Endothelial cell of umbilical vein (primary cell): ENCODE measurements at regions not wholly inside any gene's neighbourhood (a gene's known extent, or its start where the extent isn't known, plus 50 kb on each side); places are given as distances from the start of the nearest gene placed in this dataset.

Experiments
- BruUV-seq: library from RNA; stranded (reverse); fragments of 400-500 nt; replicated peaks from 2 replicates; lab custom pipeline; 2021; lab: Mats Ljungman, UMichigan
- CTCF ChIA-PET: fragments of 300-600, 350-600 bp; sonication (Branson Sonifier 250); formaldehyde crosslinking; loops from one replicate; lab custom pipeline; 2021; ENCODE audit warnings: antibody characterized with exemption, inconsistent platforms; lab: Charles Lee
- POLR2A ChIA-PET: fragments of 300-600, 350-600 bp; sonication (Branson Sonifier 250); formaldehyde crosslinking; loops from one replicate; lab custom pipeline; 2021; ENCODE audit warnings: antibody characterized with exemption, inconsistent platforms; lab: Charles Lee
- DNase-seq: peaks from one replicate; pipeline ENCODE4 v3.0.0-alpha.2; 2011; ENCODE audit warnings: low read depth, low spot score
- FAIRE-seq: peaks from 2 replicates; lab custom pipeline; 2011; peaks lifted over from hg19 to GRCh38; lab: Jason Lieb, UNC
- H2AFZ ChIP-seq: 2 replicates; pipeline ENCODE4 v1.6.0; 2012; ENCODE audit warnings: low read depth, low read length, control low read depth, inconsistent platforms
- H3K27ac ChIP-seq: 2 replicates; pipeline ENCODE4 v1.5.1; 2011; ENCODE audit warnings: low read depth, mild to moderate bottlenecking, control low read depth, low read length, moderate library complexity; ENCODE audit not compliant: insufficient read depth
- H3K27me3 ChIP-seq, 2 experiments: 2 replicates each; pipeline versions ENCODE4 v1.6.0 to v1.6.1; 2011; ENCODE audit warnings: low read length in 2 of 2, mixed read lengths in 1 of 2; ENCODE audit not compliant: control insufficient read depth in 2 of 2, insufficient read depth in 2 of 2
- H3K36me3 ChIP-seq, 2 experiments: 2 replicates in 1 of 2; 3 replicates in 1 of 2; pipeline ENCODE4 v1.5.1; 2011; ENCODE audit warnings: low read length in 2 of 2, mild to moderate bottlenecking in 1 of 2, moderate library complexity in 1 of 2; ENCODE audit not compliant: control insufficient read depth in 2 of 2, insufficient read depth in 2 of 2; ENCODE audit errors: extremely low read depth in 1 of 2
- H3K4me1 ChIP-seq: 3 replicates; pipeline ENCODE4 v1.5.1; 2011; ENCODE audit warnings: mild to moderate bottlenecking, low read length; ENCODE audit not compliant: control insufficient read depth, insufficient read depth; ENCODE audit errors: extremely low read depth
- H3K4me2 ChIP-seq: 2 replicates; pipeline ENCODE4 v1.6.1; 2011; ENCODE audit warnings: low read length, control low read depth, mixed read lengths; ENCODE audit not compliant: insufficient read depth
- H3K4me3 ChIP-seq, 3 experiments: fragments of 200-600 bp in 1 of 3; sonication (generic), shearing (Covaris generic) in 1 of 3; replicated peaks in 1 of 3; 2 replicates each; pipeline ENCODE4 v1.5.1; 2011 to 2016; ENCODE audit warnings: control low read depth in 3 of 3, low read length in 3 of 3, mild to moderate bottlenecking in 2 of 3, inconsistent platforms in 1 of 3, low read depth in 1 of 3, moderate library complexity in 1 of 3; ENCODE audit not compliant: insufficient read depth in 1 of 3
- H3K79me2 ChIP-seq: 2 replicates; pipeline ENCODE4 v1.6.0; 2012; ENCODE audit warnings: low read length, inconsistent platforms; ENCODE audit not compliant: control insufficient read depth, insufficient read depth
- H3K9ac ChIP-seq: replicated peaks from 2 replicates; pipeline ENCODE3; 2011; ENCODE audit warnings: low read length, control low read depth; ENCODE audit not compliant: insufficient read depth; ENCODE audit errors: extremely low read depth
- H3K9me1 ChIP-seq: replicated peaks from 3 replicates; pipeline ENCODE4 v1.6.0; 2011; ENCODE audit warnings: mild to moderate bottlenecking, low read length; ENCODE audit not compliant: control insufficient read depth, insufficient read depth; ENCODE audit errors: extremely low read depth
- H3K9me3 ChIP-seq: replicated peaks from 2 replicates; pipeline ENCODE4 v1.5.1; 2012; ENCODE audit warnings: low read length, inconsistent platforms; ENCODE audit not compliant: control insufficient read depth, insufficient read depth
- H4K20me1 ChIP-seq: replicated peaks from 2 replicates; pipeline ENCODE3; 2011; ENCODE audit warnings: mild to moderate bottlenecking, low read length; ENCODE audit not compliant: control insufficient read depth, insufficient read depth; ENCODE audit errors: extremely low read depth
- CTCF ChIP-seq, 2 donors: IDR thresholded peaks; 1 replicate in 1 of 2; 2 replicates in 1 of 2; pipeline ENCODE4 v1.5.1; 2011; ENCODE audit warnings: low read length in 2 of 2, mild to moderate bottlenecking in 2 of 2, moderate library complexity in 2 of 2, control low read depth in 1 of 2, inconsistent platforms in 1 of 2, low read depth in 1 of 2; ENCODE audit not compliant: insufficient read depth in 1 of 2; ENCODE audit errors: extremely low read depth in 1 of 2
- EZH2 ChIP-seq: IDR thresholded peaks from 2 replicates; pipeline ENCODE4 v1.6.1; 2012; ENCODE audit warnings: borderline replicate concordance, low read depth, mild to moderate bottlenecking, moderate library complexity, low read length, inconsistent platforms; ENCODE audit not compliant: severe bottlenecking
- FOS ChIP-seq: IDR thresholded peaks from 2 replicates; pipeline ENCODE4 v1.6.1; 2011; ENCODE audit warnings: mild to moderate bottlenecking, low read length, moderate library complexity, borderline replicate concordance; ENCODE audit not compliant: insufficient read depth
- GATA2 ChIP-seq: IDR thresholded peaks from 2 replicates; pipeline ENCODE4 v1.7.0; 2011; ENCODE audit warnings: low read depth, mild to moderate bottlenecking, moderate library complexity, mixed read lengths, low read length; ENCODE audit not compliant: insufficient read length, insufficient read depth
- JUN ChIP-seq: IDR thresholded peaks from 2 replicates; pipeline ENCODE4 v1.6.1; 2011; ENCODE audit warnings: borderline replicate concordance, low read depth; ENCODE audit not compliant: insufficient read length, insufficient read depth
- MAX ChIP-seq: IDR thresholded peaks from 2 replicates; pipeline ENCODE4 v1.6.1; 2011; ENCODE audit not compliant: insufficient read depth, insufficient read length
- MYC ChIP-seq: IDR thresholded peaks from one replicate; pipeline ENCODE4 v1.6.1; 2011; ENCODE audit warnings: mild to moderate bottlenecking, low read depth, low read length
- POLR2A ChIP-seq: IDR thresholded peaks from 2 replicates; pipeline ENCODE4 v1.6.1; 2012; ENCODE audit warnings: low read depth, mild to moderate bottlenecking, control low read depth, low read length
- POLR2AphosphoS5 ChIP-seq: IDR thresholded peaks from 2 replicates; pipeline ENCODE4 v1.6.1; 2012; ENCODE audit warnings: low read depth, mild to moderate bottlenecking, control low read depth, low read length, moderate library complexity; ENCODE audit not compliant: insufficient read depth
- dilution Hi-C: fragments of 300-500 bp; cut with MboI; formaldehyde crosslinking; loops from one replicate; pipeline ENCODE4 v1.15.0; 2019; ENCODE audit warnings: low sequenced_read_pairs; ENCODE audit not compliant: extremely low pct_ligation_motif_present
- intact Hi-C: fragments of 100-400 bp; cut with micrococcal nuclease; formaldehyde crosslinking; loops from one replicate; pipeline ENCODE4 v1.10.0; 2022

GRCh38 chr3:166302331-166302730 lies 465.1 kb upstream of the BCHE start:
- FAIRE-seq (no peak), DNase-seq (no peak)
- POLR2A ChIA-PET = no interaction called here
- CTCF ChIA-PET = no interaction called here
- BruUV-seq = no TSS peak
- dilution Hi-C loops (no loop called here), intact Hi-C loops (no loop called here)
- no peaks in the 10 kb centered on the region for H3K9me3 ChIP-seq
- no peaks in the 10 kb centered on the region for H3K9me1 ChIP-seq
- no peak overlapping the region for H3K9ac ChIP-seq
- TF ChIP-seq JUN = no peak
- TF ChIP-seq POLR2A = no peak
- TF ChIP-seq GATA2 = no peak
- no peak for TF ChIP-seq FOS
- TF ChIP-seq MAX = no peak
- no peak for TF ChIP-seq MYC
- TF ChIP-seq POLR2AphosphoS5 = no peak
- no peak for TF ChIP-seq EZH2
- no peak for TF ChIP-seq CTCF (IDR thresholded peaks at IDR 0.05; ENCODE audit: extremely low read depth in 1 of 2, insufficient read depth in 1 of 2, low read depth in 1 of 2, low read length in 2 of 2)
- no peaks in the 10 kb centered on the region for H3K36me3 ChIP-seq
- H3K4me1 ChIP-seq = no peaks in the 10 kb centered on the region
- no peak overlapping the region for H2AFZ ChIP-seq
- H3K4me3 ChIP-seq = no peak overlapping the region
- no peak overlapping the region for H3K4me2 ChIP-seq
- no peaks in the 10 kb centered on the region for H4K20me1 ChIP-seq
- no peak overlapping the region for H3K27ac ChIP-seq
- no peaks in the 10 kb centered on the region for H3K79me2 ChIP-seq
- no peaks in the 10 kb centered on the region for H3K27me3 ChIP-seq
